Hematopoietic multipotent progenitor cell treated with erythropoietin and hydrocortisone succinate and interleukin-3 and kit ligand, for 4 days (in vitro differentiated cells): ENCODE measurements at regions not wholly inside any gene's neighbourhood (a gene's known extent, or its start where the extent isn't known, plus 50 kb on each side); places are given as distances from the start of the nearest gene placed in this dataset.

Experiments used
- DNase-seq: peaks from one replicate; pipeline ENCODE4 v3.0.0-alpha.2; 2015

GRCh38 chr4:176014583-176015108 is 51.0 kb upstream of the WDR17 start:
- no peak for DNase-seq
